ENCODE measurements at regions not wholly inside any gene's neighbourhood (a gene's known extent, or its start where the extent isn't known, plus 50 kb on each side); places are given as distances from the start of the nearest gene placed in this dataset.

DNA sequence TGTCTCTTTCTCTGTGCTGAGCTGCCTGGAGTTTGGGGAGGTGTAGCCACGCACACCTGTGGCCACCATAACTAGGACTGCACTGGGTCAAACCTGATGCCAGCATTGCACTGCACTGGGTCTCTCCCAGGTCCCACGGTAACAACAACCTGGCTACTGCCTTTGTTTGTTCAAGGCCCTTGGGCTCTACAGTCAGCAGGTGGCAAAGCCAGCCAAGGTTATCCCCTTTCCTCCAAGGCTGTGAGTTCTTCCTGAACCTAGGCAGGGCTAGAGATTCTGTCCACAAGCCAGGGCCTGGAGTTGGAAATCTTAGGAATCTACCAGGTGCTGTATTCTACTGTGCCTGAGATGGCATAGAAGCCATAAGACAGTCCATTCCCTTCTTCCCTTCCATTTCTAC, 126.7 kb upstream of the MAGEE2 start:
- TF ChIP-seq, protein P1, sequence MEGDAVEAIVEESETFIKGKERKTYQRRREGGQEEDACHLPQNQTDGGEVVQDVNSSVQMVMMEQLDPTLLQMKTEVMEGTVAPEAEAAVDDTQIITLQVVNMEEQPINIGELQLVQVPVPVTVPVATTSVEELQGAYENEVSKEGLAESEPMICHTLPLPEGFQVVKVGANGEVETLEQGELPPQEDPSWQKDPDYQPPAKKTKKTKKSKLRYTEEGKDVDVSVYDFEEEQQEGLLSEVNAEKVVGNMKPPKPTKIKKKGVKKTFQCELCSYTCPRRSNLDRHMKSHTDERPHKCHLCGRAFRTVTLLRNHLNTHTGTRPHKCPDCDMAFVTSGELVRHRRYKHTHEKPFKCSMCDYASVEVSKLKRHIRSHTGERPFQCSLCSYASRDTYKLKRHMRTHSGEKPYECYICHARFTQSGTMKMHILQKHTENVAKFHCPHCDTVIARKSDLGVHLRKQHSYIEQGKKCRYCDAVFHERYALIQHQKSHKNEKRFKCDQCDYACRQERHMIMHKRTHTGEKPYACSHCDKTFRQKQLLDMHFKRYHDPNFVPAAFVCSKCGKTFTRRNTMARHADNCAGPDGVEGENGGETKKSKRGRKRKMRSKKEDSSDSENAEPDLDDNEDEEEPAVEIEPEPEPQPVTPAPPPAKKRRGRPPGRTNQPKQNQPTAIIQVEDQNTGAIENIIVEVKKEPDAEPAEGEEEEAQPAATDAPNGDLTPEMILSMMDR (conservative IDR thresholded peaks at IDR 0.05): no peak
- DNase-seq: no peak
- H3K23me2 ChIP-seq (ENCODE audit: insufficient read length, low read depth, low read length, poor library complexity, severe bottlenecking): no peaks in the 10 kb centered on the region
- no peak overlapping the region for H3K4me2 ChIP-seq (ENCODE audit: insufficient read depth, insufficient read length, low read length)
- Mint-ChIP-seq H3K27ac (no peak overlapping the region), H3K4me3 (no peak overlapping the region), H3K9me3 (peaks cover 75 to 97% of the 10 kb centered on the region in 2 experiments), H3K4me1 (no peaks in the 10 kb centered on the region), H3K36me3 (ENCODE audit: insufficient read depth in 1 of 3, low read depth in 3 of 3) (no peaks in the 10 kb centered on the region; a peak in 2 of 7 replicates), H3K27me3 (ENCODE audit: low read depth) (no peaks in the 10 kb centered on the region; the same call in 1 of the 2 replicates)
- no peak overlapping the region for H3K18ac ChIP-seq (ENCODE audit: insufficient read length, low read depth, low read length)
- no peaks in the 10 kb centered on the region for H4K20me1 ChIP-seq (ENCODE audit: control insufficient read depth, insufficient read depth, insufficient read length)
- no peak overlapping the region for H3K14ac ChIP-seq (ENCODE audit: insufficient read depth, low read length)
- no peak overlapping the region for H2BK15ac ChIP-seq (ENCODE audit: low read depth, low read length)
- no peak overlapping the region for H2BK12ac ChIP-seq (ENCODE audit: insufficient read length, low read depth, low read length)
- H2BK120ac ChIP-seq (ENCODE audit: low read depth, low read length, poor library complexity, severe bottlenecking): no peak overlapping the region
- H3T11ph ChIP-seq (ENCODE audit: low read length): no peak overlapping the region
- H4K5ac ChIP-seq (ENCODE audit: insufficient read length, low read depth, low read length): no peak overlapping the region
- H3K56ac ChIP-seq (ENCODE audit: insufficient read length, low read depth, low read length): no peak overlapping the region
- no peak overlapping the region for H4K8ac ChIP-seq (replicated peaks; ENCODE audit: insufficient read length, low read depth, low read length)
- H3K27me3 ChIP-seq (ENCODE audit: insufficient read depth, low read length): no peaks in the 10 kb centered on the region
- H3K27ac ChIP-seq (ENCODE audit: insufficient read length, low read depth, low read length): no peak overlapping the region
- H3K4ac ChIP-seq (ENCODE audit: low read depth, low read length): no peak overlapping the region
- H3K9ac ChIP-seq (ENCODE audit: extremely low read depth, insufficient read length, low read length): no peak overlapping the region
- no CpG with 5 or more reads among the region's 2 CpGs for WGBS (ENCODE audit: extremely low coverage, insufficient read length, low lambda C conversion rate)
- no peak overlapping the region for H3K23ac ChIP-seq (ENCODE audit: insufficient read length, low read depth, low read length)
- no peaks in the 10 kb centered on the region for H3K4me1 ChIP-seq (ENCODE audit: insufficient read depth, low read length)
- H2BK20ac ChIP-seq (ENCODE audit: low read depth, low read length, poor library complexity, severe bottlenecking): no peak overlapping the region
- H2BK5ac ChIP-seq (ENCODE audit: insufficient read length, low read length): no peak overlapping the region
- no peaks in the 10 kb centered on the region for H3K79me1 ChIP-seq (ENCODE audit: insufficient read depth, low read depth, low read length, poor library complexity, severe bottlenecking)
- no peak overlapping the region for H4K91ac ChIP-seq (ENCODE audit: insufficient read length, low read depth, low read length)
- H3K9me3 ChIP-seq (ENCODE audit: control insufficient read depth, low read depth, low read length): peaks cover 50% of the 10 kb centered on the region
- H2AFZ ChIP-seq (ENCODE audit: low read length): no peak overlapping the region
- no peaks in the 10 kb centered on the region for H3K79me2 ChIP-seq (ENCODE audit: insufficient read depth, low read length)
- no peak overlapping the region for H2AK5ac ChIP-seq (ENCODE audit: insufficient read length, low read length)
